ACC112 (cell line): ENCODE measurements at regions not wholly inside any gene's neighbourhood (a gene's known extent, or its start where the extent isn't known, plus 50 kb on each side); places are given as distances from the start of the nearest gene placed in this dataset.
"Not testable (repeated sequence)": the region's sequence is repeated elsewhere in the genome, so short reads cannot be mapped to it uniquely, and the experiment has no call there.

Experiments used
- H2AFZ ChIP-seq: fragments of 200-600 bp; sonication (generic); one replicate; pipeline ENCODE4 v1.6.0; 2017; ENCODE audit warnings: antibody characterized with exemption, low read length; ENCODE audit not compliant: unreplicated experiment
- H3K27ac ChIP-seq: fragments of 200-600 bp; sonication (generic); 2 replicates; pipeline ENCODE4 v1.5.1; 2014; ENCODE audit warnings: low read depth, mild to moderate bottlenecking, antibody characterized with exemption, low read length, moderate library complexity
- H3K27me3 ChIP-seq: fragments of 200-600 bp; sonication (generic); 2 replicates; pipeline ENCODE4 v1.6.1; 2014; ENCODE audit warnings: mild to moderate bottlenecking, antibody characterized with exemption, low read length, moderate library complexity, mixed read lengths; ENCODE audit not compliant: insufficient read depth
- H3K36me3 ChIP-seq: fragments of 200-600 bp; sonication (generic); 2 replicates; pipeline ENCODE4 v1.6.1; 2016; ENCODE audit warnings: mild to moderate bottlenecking, antibody characterized with exemption, low read length, moderate library complexity, mixed read lengths; ENCODE audit not compliant: insufficient read depth
- H3K4me1 ChIP-seq: fragments of 200-600 bp; sonication (generic); one replicate; pipeline ENCODE4 v1.6.1; 2016; ENCODE audit warnings: low read length, mixed read lengths; ENCODE audit not compliant: insufficient read depth, unreplicated experiment, control insufficient read depth
- H3K4me3 ChIP-seq: fragments of 200-600 bp; sonication (generic); 2 replicates; pipeline ENCODE4 v1.5.1; 2014; ENCODE audit warnings: mild to moderate bottlenecking, low read depth, low read length
- H3K79me2 ChIP-seq: fragments of 200-600 bp; sonication (generic); one replicate; pipeline ENCODE4 v1.6.0; 2016; ENCODE audit warnings: low read length; ENCODE audit not compliant: control insufficient read depth, unreplicated experiment, insufficient read depth

GRCh38 chr12:63450816-63451215 is 217.5 kb downstream of the DPY19L2 start:
- Histone ChIP-seq H3K27me3 (peaks cover 26% of the 10 kb centered on the region), H3K4me1 (no peaks in the 10 kb centered on the region), H3K79me2 (no peaks in the 10 kb centered on the region), H3K27ac (no peak overlapping the region), H2AFZ (no peak overlapping the region), H3K36me3 (no peaks in the 10 kb centered on the region), H3K4me3 (no peak overlapping the region)

- Histone ChIP-seq H2AFZ (no peak overlapping the region), H3K27me3 (peaks cover 28% of the 10 kb centered on the region), H3K27ac (no peak overlapping the region), H3K4me3 (no peak overlapping the region), H3K79me2 (no peaks in the 10 kb centered on the region), H3K4me1 (no peaks in the 10 kb centered on the region), H3K36me3 (no peaks in the 10 kb centered on the region)
These were observed 218.0 kb downstream of the DPY19L2 start for GRCh38 chr12:63450334-63450733.

GRCh38 chr12:63445224-63445880 is 222.9 kb downstream of the DPY19L2 start:
- H3K27ac ChIP-seq: no peak overlapping the region
- H3K36me3 ChIP-seq: no peaks in the 10 kb centered on the region
- no peak overlapping the region for H2AFZ ChIP-seq
- H3K4me3 ChIP-seq: no peak overlapping the region
- no peaks in the 10 kb centered on the region for H3K4me1 ChIP-seq
- H3K27me3 ChIP-seq: peaks cover 31% of the 10 kb centered on the region
- no peaks in the 10 kb centered on the region for H3K79me2 ChIP-seq

- H3K4me3 ChIP-seq: no peak overlapping the region
- H3K4me1 ChIP-seq: no peaks in the 10 kb centered on the region
- no peak overlapping the region for H2AFZ ChIP-seq
- no peak overlapping the region for H3K27ac ChIP-seq
- H3K79me2 ChIP-seq: no peaks in the 10 kb centered on the region
- no peaks in the 10 kb centered on the region for H3K36me3 ChIP-seq
- peaks cover 22% of the 10 kb centered on the region for H3K27me3 ChIP-seq
These were observed 228.2 kb downstream of the DPY19L2 start for GRCh38 chr12:63440048-63440447.

- H3K4me3 ChIP-seq, H3K36me3 ChIP-seq, H3K27ac ChIP-seq, H3K4me1 ChIP-seq, H2AFZ ChIP-seq, H3K27me3 ChIP-seq, H3K79me2 ChIP-seq: not testable (repeated sequence)
These were observed 233.9 kb downstream of the DPY19L2 start for GRCh38 chr12:63434384-63434783.

- not testable (repeated sequence) for H3K4me3 ChIP-seq, H3K27ac ChIP-seq, H3K36me3 ChIP-seq, H2AFZ ChIP-seq, H3K4me1 ChIP-seq, H3K79me2 ChIP-seq
- H3K27me3 ChIP-seq: peaks cover 34% of the 10 kb centered on the region
These were observed 240.3 kb downstream of the DPY19L2 start for GRCh38 chr12:63427969-63428368.

DNA sequence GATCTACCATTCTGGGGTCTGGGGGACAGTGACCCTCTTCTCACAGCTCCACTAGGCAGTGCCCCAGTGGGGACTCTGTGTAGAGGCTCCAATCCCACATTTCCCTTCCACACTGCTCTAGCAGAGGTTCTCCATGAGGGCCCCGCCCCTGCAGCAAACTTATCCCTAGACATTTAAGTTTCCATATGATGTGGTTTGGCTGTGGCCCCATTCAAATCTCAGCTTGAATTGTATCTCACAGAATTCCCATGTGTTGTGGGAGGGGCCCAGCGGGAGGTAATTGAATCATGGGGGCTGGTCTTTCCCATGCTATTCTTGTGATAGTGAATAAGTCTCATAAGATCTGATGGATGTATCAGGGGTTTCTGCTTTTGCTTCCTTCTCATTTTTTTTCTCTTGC is 241.3 kb downstream of the DPY19L2 start:
- H2AFZ ChIP-seq, H3K4me1 ChIP-seq, H3K79me2 ChIP-seq, H3K4me3 ChIP-seq, H3K27ac ChIP-seq, H3K36me3 ChIP-seq: not testable (repeated sequence)
- H3K27me3 ChIP-seq: peaks cover 43% of the 10 kb centered on the region

DNA sequence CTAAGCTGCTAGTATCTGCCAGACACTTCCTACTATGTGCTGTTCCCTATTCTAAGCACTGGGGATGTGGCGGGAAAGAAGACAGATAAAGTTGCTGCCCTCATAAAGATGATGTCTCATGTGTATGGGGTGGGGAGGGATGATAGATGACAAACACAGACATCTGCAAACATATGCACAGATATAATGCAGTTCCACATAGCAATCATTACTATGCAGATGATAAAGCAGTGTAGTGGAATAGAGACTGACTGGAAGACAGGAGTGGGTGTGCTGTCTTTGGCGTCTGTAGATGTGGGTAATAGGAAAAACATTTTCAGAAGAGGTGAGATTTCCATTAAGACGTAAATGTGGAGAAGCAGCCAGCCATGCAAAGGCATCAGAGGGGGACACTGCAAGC is 243.6 kb downstream of the DPY19L2 start:
- H3K79me2 ChIP-seq: no peaks in the 10 kb centered on the region
- H3K4me1 ChIP-seq: no peaks in the 10 kb centered on the region
- no peak overlapping the region for H3K4me3 ChIP-seq
- peaks cover 59% of the 10 kb centered on the region for H3K27me3 ChIP-seq
- no peaks in the 10 kb centered on the region for H3K36me3 ChIP-seq
- no peak overlapping the region for H3K27ac ChIP-seq
- no peak overlapping the region for H2AFZ ChIP-seq

- no peaks in the 10 kb centered on the region for H3K79me2 ChIP-seq
- peaks cover 53% of the 10 kb centered on the region for H3K27me3 ChIP-seq
These were observed 244.5 kb downstream of the DPY19L2 start for GRCh38 chr12:63423839-63424238.

DNA sequence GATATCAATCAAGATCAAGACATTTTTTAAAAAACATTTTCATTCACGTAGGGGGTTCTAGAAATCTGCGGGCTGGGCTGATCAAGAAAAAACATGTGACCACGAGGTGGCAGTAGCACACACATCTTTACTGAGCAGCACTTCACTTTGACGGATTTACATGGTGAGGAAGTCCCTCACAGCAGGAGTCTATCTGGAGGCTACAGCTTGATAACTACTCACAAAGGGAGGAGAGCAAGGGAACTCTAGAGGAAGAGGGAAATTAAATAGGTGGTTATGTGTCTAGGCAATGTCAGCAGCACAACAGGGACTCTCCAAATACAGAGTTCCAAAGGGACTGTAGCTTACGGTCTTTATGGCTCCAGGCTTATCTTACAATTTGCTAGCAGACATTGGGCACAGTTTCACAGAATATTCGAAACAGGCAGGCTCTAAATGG is 248.1 kb downstream of the DPY19L2 start:
- H3K27ac ChIP-seq: no peak overlapping the region
- no peaks in the 10 kb centered on the region for H3K4me1 ChIP-seq
- H3K79me2 ChIP-seq: no peaks in the 10 kb centered on the region
- peaks cover 58% of the 10 kb centered on the region for H3K27me3 ChIP-seq
- no peak overlapping the region for H2AFZ ChIP-seq
- no peak overlapping the region for H3K4me3 ChIP-seq
- no peaks in the 10 kb centered on the region for H3K36me3 ChIP-seq

More at GRCh38 chr12:63423839-63424238, 244.5 kb downstream of the DPY19L2 start:
- Histone ChIP-seq H3K36me3 (no peaks in the 10 kb centered on the region), H2AFZ (no peak overlapping the region), H3K4me3 (no peak overlapping the region), H3K27ac (no peak overlapping the region), H3K4me1 (no peaks in the 10 kb centered on the region)

GRCh38 chr12:63419154-63419553 is 249.1 kb downstream of the DPY19L2 start:
- Histone ChIP-seq H2AFZ (no peak overlapping the region), H3K27me3 (peaks cover 51% of the 10 kb centered on the region), H3K4me3 (no peak overlapping the region), H3K4me1 (no peaks in the 10 kb centered on the region), H3K36me3 (no peaks in the 10 kb centered on the region), H3K79me2 (no peaks in the 10 kb centered on the region), H3K27ac (no peak overlapping the region)
